A549 (cell line): ENCODE measurements at regions not wholly inside any gene's neighbourhood (a gene's known extent, or its start where the extent isn't known, plus 50 kb on each side); places are given as distances from the start of the nearest gene placed in this dataset.

Source experiments
- ATAC-seq, 2 experiments: fragments of 200-7000 bp in 1 of 2; fragments of >200 bp in 1 of 2; cut with Nextera tagmentation in 1 of 2; cut with Tn5 transposase in 1 of 2; 3 replicates each; pipeline versions ENCODE4 v1.8.0 to v1.9.1; 2018 to 2020; ENCODE audit warnings: mild to moderate bottlenecking in 1 of 2, moderate library complexity in 1 of 2
- CTCF ChIA-PET: fragments of 300-600 bp; sonication (Branson Sonifier 250); formaldehyde crosslinking; extraction: SDS; loops from one replicate; lab custom pipeline; 2021; ENCODE audit warnings: antibody characterized with exemption, inconsistent platforms; lab: Yijun Ruan, JAX
- POLR2A ChIA-PET: fragments of 350-600 bp; formaldehyde crosslinking; extraction: SDS; loops from one replicate; lab custom pipeline; 2021; ENCODE audit warnings: antibody characterized with exemption, inconsistent platforms; lab: Yijun Ruan, JAX
- DNase-seq, 2 experiments: peaks; one replicate each; pipeline versions ENCODE4 v3.0.0 to v3.0.0-alpha.2; 2011 to 2016; ENCODE audit warnings: low read depth in 1 of 2, low spot score in 1 of 2
- FAIRE-seq: peaks from 2 replicates; lab custom pipeline; 2011; peaks lifted over from hg19 to GRCh38; lab: Jason Lieb, UNC
- H3K27ac ChIP-seq, 2 experiments: fragments of >200 bp; sonication (Bioruptor Twin); formaldehyde crosslinking; 3 replicates each; pipeline ENCODE4 v1.5.1; 2016 to 2017
- H3K4me1 ChIP-seq: fragments of >200 bp; sonication (Bioruptor Twin); formaldehyde crosslinking; 3 replicates; pipeline ENCODE4 v1.6.1; 2016
- H3K4me2 ChIP-seq: fragments of >200 bp; sonication (Bioruptor Twin); formaldehyde crosslinking; 3 replicates; pipeline ENCODE4 v1.6.1; 2016
- H3K4me3 ChIP-seq: fragments of >200 bp; sonication (Bioruptor Twin); formaldehyde crosslinking; 3 replicates; pipeline ENCODE4 v1.5.1; 2016
- H3K9me3 ChIP-seq: fragments of >200 bp; sonication (Bioruptor Twin); formaldehyde crosslinking; 3 replicates; pipeline ENCODE4 v1.6.1; 2016
- CHD4 ChIP-seq: fragments of 200-600 bp; sonication (generic); IDR thresholded peaks from 2 replicates; pipeline ENCODE4 v1.6.1; 2016; ENCODE audit warnings: antibody characterized with exemption, mild to moderate bottlenecking, borderline replicate concordance
- CTCF ChIP-seq: fragments of >200 bp; sonication (Bioruptor Twin); formaldehyde crosslinking; IDR thresholded peaks from 3 replicates; pipeline ENCODE4 v1.5.1; 2016
- EHF ChIP-seq: fragments of 250-450 bp; sonication (Bioruptor Pico); IDR thresholded peaks from 2 replicates; pipeline ENCODE4 v1.5.0; 2020; ENCODE audit warnings: mild to moderate bottlenecking
- ELK1 ChIP-seq: fragments of 150-350 bp; IDR thresholded peaks from 2 replicates; pipeline ENCODE4 v1.6.1; 2014; ENCODE audit warnings: low read depth, mild to moderate bottlenecking, low read length
- FOSB ChIP-seq: fragments of 250-450 bp; sonication (Bioruptor Pico); IDR thresholded peaks from 2 replicates; pipeline ENCODE4 v1.5.0; 2020; ENCODE audit warnings: mild to moderate bottlenecking, moderate library complexity
- FOSL2 ChIP-seq, 2 experiments: fragments of 450-650 bp in 1 of 2; fragments of >200 bp in 1 of 2; sonication (Bioruptor Twin) in 1 of 2; formaldehyde crosslinking; IDR thresholded peaks; 2 replicates each; pipeline versions ENCODE4 v1.5.0 to v1.6.1; 2016 to 2020; ENCODE audit warnings: mild to moderate bottlenecking in 1 of 2, moderate library complexity in 1 of 2
- FOXS1 ChIP-seq: fragments of 250-450 bp; sonication (Bioruptor Pico); IDR thresholded peaks from 2 replicates; pipeline ENCODE4 v1.5.0; 2020; ENCODE audit warnings: mild to moderate bottlenecking, moderate library complexity
- HDAC2 ChIP-seq: fragments of 200-600 bp; sonication (generic); IDR thresholded peaks from 2 replicates; pipeline ENCODE4 v1.6.1; 2016
- JUN ChIP-seq, 2 experiments: fragments of >200 bp; sonication (Bioruptor Twin); formaldehyde crosslinking; IDR thresholded peaks; 2 replicates in 1 of 2; 3 replicates in 1 of 2; pipeline ENCODE4 v1.6.1; 2016 to 2017
- MAFK ChIP-seq: fragments of 450-650 bp; IDR thresholded peaks from 2 replicates; pipeline ENCODE4 v1.6.1; 2014; ENCODE audit not compliant: partially characterized antibody
- MYC ChIP-seq: IDR thresholded peaks from 2 replicates; pipeline ENCODE4 v1.6.1; 2012; ENCODE audit warnings: mild to moderate bottlenecking, inconsistent platforms, low read length, improper control_type of control experiment, borderline replicate concordance
- NPAS2 ChIP-seq: fragments of 250-450 bp; sonication (Bioruptor Pico); IDR thresholded peaks from 2 replicates; pipeline ENCODE4 v1.8.0; 2022; ENCODE audit warnings: mild to moderate bottlenecking, moderate library complexity, borderline replicate concordance
- POLR2A ChIP-seq: IDR thresholded peaks from 2 replicates; pipeline ENCODE4 v1.6.1; 2012; ENCODE audit warnings: mild to moderate bottlenecking, low read length
- POLR2AphosphoS2 ChIP-seq: conservative IDR thresholded peaks from 2 replicates; pipeline ENCODE4 v1.6.1; 2012; ENCODE audit warnings: low read length, improper control_type of control experiment, inconsistent platforms
- RCOR1 ChIP-seq: fragments of 150-350 bp; IDR thresholded peaks from 2 replicates; pipeline ENCODE4 v1.6.1; 2014; ENCODE audit warnings: antibody characterized with exemption, low read length, low read depth
- SREBF2 ChIP-seq: fragments of 450-650 bp; IDR thresholded peaks from 2 replicates; pipeline ENCODE4 v1.6.1; 2014; ENCODE audit warnings: mild to moderate bottlenecking, moderate library complexity
- USF2 ChIP-seq: fragments of 450-650 bp; IDR thresholded peaks from 2 replicates; pipeline ENCODE4 v1.6.1; 2014; ENCODE audit warnings: antibody characterized with exemption
- ZC3H11A ChIP-seq: fragments of 450-650 bp; IDR thresholded peaks from 2 replicates; pipeline ENCODE4 v1.6.1; 2014; ENCODE audit warnings: antibody characterized with exemption, mild to moderate bottlenecking
- ZFP36 ChIP-seq: fragments of 450-650 bp; IDR thresholded peaks from 2 replicates; pipeline ENCODE4 v1.6.1; 2014; ENCODE audit warnings: borderline replicate concordance; ENCODE audit not compliant: partially characterized antibody
- ZSCAN20 ChIP-seq: fragments of 250-450 bp; sonication (Bioruptor Pico); IDR thresholded peaks from 2 replicates; pipeline ENCODE4 v1.8.0; 2022; ENCODE audit warnings: mild to moderate bottlenecking, moderate library complexity
- WGBS: methylation state at CpG from one replicate; pipeline ENCODE4 v1.1.6; 2017; ENCODE audit errors: missing lambda C conversion rate; 5-methylcytosine and 5-hydroxymethylcytosine counted together
- TF ChIP-seq, protein P1 (sequence below): fragments of >200 bp; sonication (Bioruptor Twin); formaldehyde crosslinking; IDR thresholded peaks from 2 replicates; pipeline ENCODE4 v1.6.1; 2016
- TF ChIP-seq, protein P2 (sequence below): IDR thresholded peaks from 2 replicates; pipeline ENCODE4 v1.6.1; 2012
- TF ChIP-seq, protein P3 (sequence below): fragments of 200-600 bp; sonication (generic); IDR thresholded peaks from 2 replicates; pipeline ENCODE4 v1.6.1; 2016; ENCODE audit warnings: antibody characterized with exemption, mild to moderate bottlenecking, moderate library complexity

- Histone ChIP-seq H3K4me2 (no peak overlapping the region), H3K4me1 (peaks cover 17% of the 10 kb centered on the region), H3K9me3 (no peaks in the 10 kb centered on the region), H3K27ac (no peak overlapping the region), H3K4me3 (no peak overlapping the region)
- ChIA-PET POLR2A (no interaction called here), CTCF (interaction anchor here (0.8 to 1.4 kb wide), 2 partner anchors 14 to 259 kb away, joined by 3 to 4 read pairs; no protein-coding TSS in a partner anchor)
- TF ChIP-seq FOSL2 (IDR thresholded peaks at IDR 0.05) (no peak), FOSL2 (CRISPR knock-in tag; IDR thresholded peaks at IDR 0.05) (no peak), FOXS1 (CRISPR knock-in tag) (no peak), SREBF2 (no peak), ZFP36 (no peak), ZSCAN20 (CRISPR knock-in tag) (no peak), CTCF (no peak), HDAC2 (no peak), ELK1 (no peak), FOSB (CRISPR knock-in tag) (no peak), MYC (no peak), NPAS2 (CRISPR knock-in tag) (no peak), RCOR1 (no peak), POLR2A (no peak), CHD4 (no peak), ZC3H11A (no peak)
- TF ChIP-seq, protein P1, sequence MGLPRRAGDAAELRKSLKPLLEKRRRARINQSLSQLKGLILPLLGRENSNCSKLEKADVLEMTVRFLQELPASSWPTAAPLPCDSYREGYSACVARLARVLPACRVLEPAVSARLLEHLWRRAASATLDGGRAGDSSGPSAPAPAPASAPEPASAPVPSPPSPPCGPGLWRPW: no peak
- TF ChIP-seq, protein P2, sequence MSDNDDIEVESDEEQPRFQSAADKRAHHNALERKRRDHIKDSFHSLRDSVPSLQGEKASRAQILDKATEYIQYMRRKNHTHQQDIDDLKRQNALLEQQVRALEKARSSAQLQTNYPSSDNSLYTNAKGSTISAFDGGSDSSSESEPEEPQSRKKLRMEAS: no peak
- TF ChIP-seq, protein P3, sequence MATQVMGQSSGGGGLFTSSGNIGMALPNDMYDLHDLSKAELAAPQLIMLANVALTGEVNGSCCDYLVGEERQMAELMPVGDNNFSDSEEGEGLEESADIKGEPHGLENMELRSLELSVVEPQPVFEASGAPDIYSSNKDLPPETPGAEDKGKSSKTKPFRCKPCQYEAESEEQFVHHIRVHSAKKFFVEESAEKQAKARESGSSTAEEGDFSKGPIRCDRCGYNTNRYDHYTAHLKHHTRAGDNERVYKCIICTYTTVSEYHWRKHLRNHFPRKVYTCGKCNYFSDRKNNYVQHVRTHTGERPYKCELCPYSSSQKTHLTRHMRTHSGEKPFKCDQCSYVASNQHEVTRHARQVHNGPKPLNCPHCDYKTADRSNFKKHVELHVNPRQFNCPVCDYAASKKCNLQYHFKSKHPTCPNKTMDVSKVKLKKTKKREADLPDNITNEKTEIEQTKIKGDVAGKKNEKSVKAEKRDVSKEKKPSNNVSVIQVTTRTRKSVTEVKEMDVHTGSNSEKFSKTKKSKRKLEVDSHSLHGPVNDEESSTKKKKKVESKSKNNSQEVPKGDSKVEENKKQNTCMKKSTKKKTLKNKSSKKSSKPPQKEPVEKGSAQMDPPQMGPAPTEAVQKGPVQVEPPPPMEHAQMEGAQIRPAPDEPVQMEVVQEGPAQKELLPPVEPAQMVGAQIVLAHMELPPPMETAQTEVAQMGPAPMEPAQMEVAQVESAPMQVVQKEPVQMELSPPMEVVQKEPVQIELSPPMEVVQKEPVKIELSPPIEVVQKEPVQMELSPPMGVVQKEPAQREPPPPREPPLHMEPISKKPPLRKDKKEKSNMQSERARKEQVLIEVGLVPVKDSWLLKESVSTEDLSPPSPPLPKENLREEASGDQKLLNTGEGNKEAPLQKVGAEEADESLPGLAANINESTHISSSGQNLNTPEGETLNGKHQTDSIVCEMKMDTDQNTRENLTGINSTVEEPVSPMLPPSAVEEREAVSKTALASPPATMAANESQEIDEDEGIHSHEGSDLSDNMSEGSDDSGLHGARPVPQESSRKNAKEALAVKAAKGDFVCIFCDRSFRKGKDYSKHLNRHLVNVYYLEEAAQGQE: no peak
- ATAC-seq (no peak), DNase-seq (no peak), FAIRE-seq (no peak)
Measured at GRCh38 chr1:68376441-68376840, 73.3 kb downstream of the RPE65 start.

GRCh38 chr1:68375919-68376318 lies 73.8 kb downstream of the RPE65 start:
- H3K4me1 ChIP-seq: peaks cover 17% of the 10 kb centered on the region

More at GRCh38 chr1:68375919-68376318, 73.8 kb downstream of the RPE65 start:
- FAIRE-seq (no peak), ATAC-seq (no peak), DNase-seq (no peak)
- ChIA-PET CTCF (interaction anchor here (1.4 kb wide), 1 partner anchor 13 kb away, joined by 3 read pairs; no protein-coding TSS in a partner anchor), POLR2A (no interaction called here)
- peak overlapping the region; percentile 14; the same call in 1 of the 3 replicates for H3K4me2 ChIP-seq
- no peaks in the 10 kb centered on the region for H3K9me3 ChIP-seq
- H3K27ac ChIP-seq: no peak overlapping the region
- 7% methylated on average over 1 of the region's 1 CpG for WGBS
- TF ChIP-seq MAFK (no peak), POLR2AphosphoS2 (no peak), JUN (IDR thresholded peaks at IDR 0.05) (no peak), ELK1 (no peak), EHF (no peak), ZSCAN20 (CRISPR knock-in tag) (no peak), USF2 (no peak), FOSB (CRISPR knock-in tag) (no peak)
- no peak overlapping the region for H3K4me3 ChIP-seq
